ENCODE measurements at regions not wholly inside any gene's neighbourhood (a gene's known extent, or its start where the extent isn't known, plus 50 kb on each side); places are given as distances from the start of the nearest gene placed in this dataset.
"Not testable (repeated sequence)": the region's sequence is repeated elsewhere in the genome, so short reads cannot be mapped to it uniquely, and the experiment has no call there.

DNA sequence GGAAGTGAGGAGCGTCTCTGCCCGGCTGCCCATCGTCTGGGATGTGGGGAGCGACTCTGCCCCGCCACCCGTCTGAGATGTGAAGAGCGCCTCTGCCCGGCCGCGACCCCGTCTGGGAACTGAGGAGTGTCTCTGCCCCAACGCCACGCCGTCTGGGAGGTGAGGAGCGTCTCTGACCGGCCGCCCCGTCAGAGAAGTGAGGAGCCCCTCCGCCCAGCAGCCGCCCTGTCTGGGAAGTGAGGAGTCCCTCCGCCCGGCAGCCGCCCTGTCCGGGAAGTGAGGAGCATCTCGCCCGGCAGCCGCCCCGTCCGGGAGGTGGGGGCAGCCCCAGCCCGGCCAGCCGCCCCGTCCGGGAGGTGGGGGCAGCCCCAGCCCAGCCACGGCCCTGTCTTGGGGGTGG, 60.9 kb downstream of the ANXA2R start:
- POLR2A ChIA-PET (ENCODE audit: unreplicated experiment) = not testable (repeated sequence)

GRCh38 chr5:42974536-42974935, 65.6 kb downstream of the ANXA2R start:
- no peak overlapping the region for H3K4me3 ChIP-seq (ENCODE audit: low read length)
- no peaks in the 10 kb centered on the region for H3F3A ChIP-seq (ENCODE audit: low read length, unreplicated experiment)
- no peaks in the 10 kb centered on the region for H3K4me1 ChIP-seq (ENCODE audit: insufficient read depth, low read length)
- intact Hi-C loops (cut with micrococcal nuclease) = no loop called here
- ChIA-PET POLR2A (ENCODE audit: unreplicated experiment) (no interaction called here), CTCF (interaction anchor here (0.6 kb wide), 1 partner anchor 14 kb away, joined by 3 read pairs; no protein-coding TSS in a partner anchor)
- no peaks in the 10 kb centered on the region for H3K9me3 ChIP-seq (ENCODE audit: low read length)
- no peaks in the 10 kb centered on the region for H3K9me2 ChIP-seq (replicated peaks; ENCODE audit: low read length)
- no peaks in the 10 kb centered on the region for H4K20me1 ChIP-seq (ENCODE audit: low read length)
- H3K79me2 ChIP-seq (ENCODE audit: low read length) = no peaks in the 10 kb centered on the region
- no peak for ATAC-seq
- no peak overlapping the region for H3K9ac ChIP-seq (ENCODE audit: low read length)
- no peak overlapping the region for H2AFZ ChIP-seq (ENCODE audit: low read length)
- H3K36me3 ChIP-seq (ENCODE audit: low read depth, low read length) = no peaks in the 10 kb centered on the region
- no peak for DNase-seq
- no peak overlapping the region for H3K4me2 ChIP-seq (ENCODE audit: low read length)
- TF ChIP-seq EZH2 (IDR thresholded peaks at IDR 0.05; ENCODE audit: low read length, unreplicated experiment) (no peak), EZH2phosphoT487 (IDR thresholded peaks at IDR 0.05; ENCODE audit: borderline replicate concordance, low read length) (no peak)
- TF ChIP-seq, protein P1, sequence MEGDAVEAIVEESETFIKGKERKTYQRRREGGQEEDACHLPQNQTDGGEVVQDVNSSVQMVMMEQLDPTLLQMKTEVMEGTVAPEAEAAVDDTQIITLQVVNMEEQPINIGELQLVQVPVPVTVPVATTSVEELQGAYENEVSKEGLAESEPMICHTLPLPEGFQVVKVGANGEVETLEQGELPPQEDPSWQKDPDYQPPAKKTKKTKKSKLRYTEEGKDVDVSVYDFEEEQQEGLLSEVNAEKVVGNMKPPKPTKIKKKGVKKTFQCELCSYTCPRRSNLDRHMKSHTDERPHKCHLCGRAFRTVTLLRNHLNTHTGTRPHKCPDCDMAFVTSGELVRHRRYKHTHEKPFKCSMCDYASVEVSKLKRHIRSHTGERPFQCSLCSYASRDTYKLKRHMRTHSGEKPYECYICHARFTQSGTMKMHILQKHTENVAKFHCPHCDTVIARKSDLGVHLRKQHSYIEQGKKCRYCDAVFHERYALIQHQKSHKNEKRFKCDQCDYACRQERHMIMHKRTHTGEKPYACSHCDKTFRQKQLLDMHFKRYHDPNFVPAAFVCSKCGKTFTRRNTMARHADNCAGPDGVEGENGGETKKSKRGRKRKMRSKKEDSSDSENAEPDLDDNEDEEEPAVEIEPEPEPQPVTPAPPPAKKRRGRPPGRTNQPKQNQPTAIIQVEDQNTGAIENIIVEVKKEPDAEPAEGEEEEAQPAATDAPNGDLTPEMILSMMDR (conservative IDR thresholded peaks at IDR 0.05; ENCODE audit: low read depth, low read length) = no peak
- BruUV-seq (replicated peaks) = no TSS peak
- no peaks in the 10 kb centered on the region for H3K27me3 ChIP-seq (ENCODE audit: low read length)
- H3K27ac ChIP-seq (ENCODE audit: low read length) = no peak overlapping the region

More for the DNA sequence above, 60.9 kb downstream of the ANXA2R start:
- DNase-seq; H3K27ac ChIP-seq (ENCODE audit: low read length); H4K20me1 ChIP-seq (ENCODE audit: low read length); H3K4me3 ChIP-seq (ENCODE audit: low read length); ATAC-seq; H3K9me3 ChIP-seq (ENCODE audit: low read length); BruUV-seq (replicated peaks); H3K4me1 ChIP-seq (ENCODE audit: insufficient read depth, low read length); H3F3A ChIP-seq (ENCODE audit: low read length, unreplicated experiment); H3K9me2 ChIP-seq (replicated peaks; ENCODE audit: low read length); CTCF ChIA-PET; H3K36me3 ChIP-seq (ENCODE audit: low read depth, low read length); H3K4me2 ChIP-seq (ENCODE audit: low read length); H2AFZ ChIP-seq (ENCODE audit: low read length); intact Hi-C loops (cut with micrococcal nuclease); H3K9ac ChIP-seq (ENCODE audit: low read length); H3K27me3 ChIP-seq (ENCODE audit: low read length); H3K79me2 ChIP-seq (ENCODE audit: low read length): not testable (repeated sequence)

- no peak overlapping the region for H3K9ac ChIP-seq (ENCODE audit: low read length)
- no peaks in the 10 kb centered on the region for H3K9me3 ChIP-seq (ENCODE audit: low read length)
- DNase-seq = peak; percentile 15
- H3K4me2 ChIP-seq (ENCODE audit: low read length) = no peak overlapping the region
- no peaks in the 10 kb centered on the region for H4K20me1 ChIP-seq (ENCODE audit: low read length)
- H3F3A ChIP-seq (ENCODE audit: low read length, unreplicated experiment) = no peaks in the 10 kb centered on the region
- no peaks in the 10 kb centered on the region for H3K36me3 ChIP-seq (ENCODE audit: low read depth, low read length)
- no peak overlapping the region for H2AFZ ChIP-seq (ENCODE audit: low read length)
- no peak for ATAC-seq
- H3K9me2 ChIP-seq (replicated peaks; ENCODE audit: low read length) = no peaks in the 10 kb centered on the region
- no peaks in the 10 kb centered on the region for H3K79me2 ChIP-seq (ENCODE audit: low read length)
- ChIA-PET POLR2A (ENCODE audit: unreplicated experiment) (interaction anchor here (0.6 kb wide), 2 partner anchors 22 to 56 kb away, joined by 8 to 11 read pairs; no protein-coding TSS in a partner anchor), CTCF (interaction anchor here (1.2 kb wide), 1 partner anchor 59 kb away, joined by 4 read pairs; no protein-coding TSS in a partner anchor)
- intact Hi-C loops (cut with micrococcal nuclease) = no loop called here
- no peaks in the 10 kb centered on the region for H3K4me1 ChIP-seq (ENCODE audit: insufficient read depth, low read length)
- no peaks in the 10 kb centered on the region for H3K27me3 ChIP-seq (ENCODE audit: low read length)
- no TSS peak for BruUV-seq (replicated peaks)
- H3K4me3 ChIP-seq (ENCODE audit: low read length) = no peak overlapping the region
- TF ChIP-seq, protein P1 (conservative IDR thresholded peaks at IDR 0.05; ENCODE audit: low read depth, low read length) = peak; percentile 47; the same call in 1 of the 2 replicates
- no peak for TF ChIP-seq EZH2 (IDR thresholded peaks at IDR 0.05; ENCODE audit: low read length, unreplicated experiment)
- H3K27ac ChIP-seq (ENCODE audit: low read length) = no peak overlapping the region
Observed at GRCh38 chr5:42970636-42971559, 69.2 kb downstream of the ANXA2R start.

All from PC-3 (cell line).